ENCODE measurements at regions not wholly inside any gene's neighbourhood (a gene's known extent, or its start where the extent isn't known, plus 50 kb on each side); places are given as distances from the start of the nearest gene placed in this dataset.

DNA sequence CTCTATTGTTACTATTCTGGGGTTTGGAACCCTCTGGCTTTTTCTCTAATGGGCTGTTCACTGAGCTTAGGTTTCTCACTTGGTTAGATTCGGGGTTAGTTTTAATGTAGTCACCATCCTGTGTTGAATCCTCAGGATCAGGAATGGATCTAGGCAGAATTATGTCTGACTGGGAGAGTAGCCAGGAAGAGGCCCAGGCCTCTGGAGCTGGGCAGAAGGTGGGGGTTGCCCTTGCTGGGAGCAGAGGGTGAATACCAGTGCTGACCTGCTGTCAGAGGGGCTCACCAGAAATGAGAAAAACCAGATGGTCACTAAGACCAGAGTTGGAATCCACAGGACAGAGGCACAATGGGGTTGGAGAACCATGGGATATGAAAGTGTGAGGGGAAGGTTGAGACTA, 126.6 kb upstream of the SLC4A4 start:
- TF ChIP-seq, protein P1, sequence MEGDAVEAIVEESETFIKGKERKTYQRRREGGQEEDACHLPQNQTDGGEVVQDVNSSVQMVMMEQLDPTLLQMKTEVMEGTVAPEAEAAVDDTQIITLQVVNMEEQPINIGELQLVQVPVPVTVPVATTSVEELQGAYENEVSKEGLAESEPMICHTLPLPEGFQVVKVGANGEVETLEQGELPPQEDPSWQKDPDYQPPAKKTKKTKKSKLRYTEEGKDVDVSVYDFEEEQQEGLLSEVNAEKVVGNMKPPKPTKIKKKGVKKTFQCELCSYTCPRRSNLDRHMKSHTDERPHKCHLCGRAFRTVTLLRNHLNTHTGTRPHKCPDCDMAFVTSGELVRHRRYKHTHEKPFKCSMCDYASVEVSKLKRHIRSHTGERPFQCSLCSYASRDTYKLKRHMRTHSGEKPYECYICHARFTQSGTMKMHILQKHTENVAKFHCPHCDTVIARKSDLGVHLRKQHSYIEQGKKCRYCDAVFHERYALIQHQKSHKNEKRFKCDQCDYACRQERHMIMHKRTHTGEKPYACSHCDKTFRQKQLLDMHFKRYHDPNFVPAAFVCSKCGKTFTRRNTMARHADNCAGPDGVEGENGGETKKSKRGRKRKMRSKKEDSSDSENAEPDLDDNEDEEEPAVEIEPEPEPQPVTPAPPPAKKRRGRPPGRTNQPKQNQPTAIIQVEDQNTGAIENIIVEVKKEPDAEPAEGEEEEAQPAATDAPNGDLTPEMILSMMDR (conservative IDR thresholded peaks at IDR 0.05) = no peak
- no peak for TF ChIP-seq EZH2 (IDR thresholded peaks at IDR 0.05; ENCODE audit: low read depth)

All from PC-9 (cell line).